Bronchial epithelial cell (primary cell): ENCODE measurements at regions not wholly inside any gene's neighbourhood (a gene's known extent, or its start where the extent isn't known, plus 50 kb on each side); places are given as distances from the start of the nearest gene placed in this dataset.

Source experiments
- DNase-seq: peaks from one replicate; pipeline ENCODE4 v3.0.0-alpha.2; 2010; ENCODE audit warnings: low read depth
- FAIRE-seq: peaks from 2 replicates; lab custom pipeline; 2011; peaks lifted over from hg19 to GRCh38; lab: Jason Lieb, UNC
- H3K27me3 ChIP-seq: 2 replicates; pipeline ENCODE4 v1.5.1; 2011; ENCODE audit warnings: low read length; ENCODE audit not compliant: control insufficient read depth, insufficient read depth
- H3K36me3 ChIP-seq: 2 replicates; pipeline ENCODE4 v1.5.1; 2011; ENCODE audit warnings: low read length; ENCODE audit not compliant: control insufficient read depth, insufficient read depth
- H3K4me3 ChIP-seq: 2 replicates; pipeline ENCODE4 v1.5.1; 2011; ENCODE audit warnings: mild to moderate bottlenecking, low read depth, low read length, control low read depth
- TF ChIP-seq, protein P1 (sequence below): IDR thresholded peaks from 2 replicates; pipeline ENCODE4 v1.5.1; 2011; ENCODE audit warnings: mild to moderate bottlenecking, moderate library complexity, low read length, control low read depth, inconsistent platforms; ENCODE audit not compliant: insufficient read depth, severe bottlenecking

DNA sequence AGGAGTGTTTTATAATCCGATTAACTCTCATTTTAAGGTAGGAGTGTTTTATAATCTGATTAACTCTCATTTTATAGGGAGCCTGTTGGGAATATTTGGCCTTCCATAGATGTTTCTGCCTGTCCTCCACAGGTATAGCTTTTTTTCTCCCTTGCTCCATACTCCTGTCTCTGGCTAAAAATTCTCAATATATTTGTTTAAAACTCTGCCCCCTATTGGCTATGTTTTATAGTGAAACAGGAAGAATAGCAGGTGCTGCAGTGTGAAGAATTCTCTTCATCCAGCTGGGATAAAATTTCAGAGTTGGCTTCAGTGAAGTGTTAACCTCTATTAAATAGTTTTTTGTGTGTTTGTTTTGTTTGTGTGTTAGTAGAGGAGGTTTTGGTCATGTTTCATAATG is 1046.0 kb upstream of the TMEFF2 start:
- H3K27me3 ChIP-seq = no peaks in the 10 kb centered on the region
- TF ChIP-seq, protein P1, sequence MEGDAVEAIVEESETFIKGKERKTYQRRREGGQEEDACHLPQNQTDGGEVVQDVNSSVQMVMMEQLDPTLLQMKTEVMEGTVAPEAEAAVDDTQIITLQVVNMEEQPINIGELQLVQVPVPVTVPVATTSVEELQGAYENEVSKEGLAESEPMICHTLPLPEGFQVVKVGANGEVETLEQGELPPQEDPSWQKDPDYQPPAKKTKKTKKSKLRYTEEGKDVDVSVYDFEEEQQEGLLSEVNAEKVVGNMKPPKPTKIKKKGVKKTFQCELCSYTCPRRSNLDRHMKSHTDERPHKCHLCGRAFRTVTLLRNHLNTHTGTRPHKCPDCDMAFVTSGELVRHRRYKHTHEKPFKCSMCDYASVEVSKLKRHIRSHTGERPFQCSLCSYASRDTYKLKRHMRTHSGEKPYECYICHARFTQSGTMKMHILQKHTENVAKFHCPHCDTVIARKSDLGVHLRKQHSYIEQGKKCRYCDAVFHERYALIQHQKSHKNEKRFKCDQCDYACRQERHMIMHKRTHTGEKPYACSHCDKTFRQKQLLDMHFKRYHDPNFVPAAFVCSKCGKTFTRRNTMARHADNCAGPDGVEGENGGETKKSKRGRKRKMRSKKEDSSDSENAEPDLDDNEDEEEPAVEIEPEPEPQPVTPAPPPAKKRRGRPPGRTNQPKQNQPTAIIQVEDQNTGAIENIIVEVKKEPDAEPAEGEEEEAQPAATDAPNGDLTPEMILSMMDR = peak; percentile 24
- H3K4me3 ChIP-seq = no peak overlapping the region
- peak; percentile 8 for DNase-seq
- no peak for FAIRE-seq
- H3K36me3 ChIP-seq = no peaks in the 10 kb centered on the region

DNA sequence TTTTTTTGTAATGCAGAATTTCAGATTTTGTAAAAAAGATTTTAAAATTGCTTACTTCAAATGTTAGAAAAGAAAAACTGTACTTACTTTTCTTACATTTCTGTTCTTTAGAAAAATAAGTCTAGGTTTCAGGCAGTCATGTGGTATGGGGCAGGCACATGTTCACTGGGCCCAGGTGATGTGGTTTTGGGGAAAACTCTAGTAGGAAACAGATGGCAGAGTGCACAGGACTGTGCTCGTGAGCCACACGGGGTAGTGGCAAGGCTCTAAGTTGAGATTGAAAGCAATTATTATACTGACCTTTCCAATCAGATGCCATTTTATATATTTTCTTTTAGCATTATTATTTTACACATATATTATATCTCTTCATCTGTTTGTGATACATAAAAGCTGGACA is 1036.9 kb upstream of the TMEFF2 start:
- Histone ChIP-seq H3K4me3 (no peak overlapping the region), H3K36me3 (no peaks in the 10 kb centered on the region), H3K27me3 (no peaks in the 10 kb centered on the region)
- no peak for FAIRE-seq
- TF ChIP-seq, protein P1 = no peak
- DNase-seq = no peak

DNA sequence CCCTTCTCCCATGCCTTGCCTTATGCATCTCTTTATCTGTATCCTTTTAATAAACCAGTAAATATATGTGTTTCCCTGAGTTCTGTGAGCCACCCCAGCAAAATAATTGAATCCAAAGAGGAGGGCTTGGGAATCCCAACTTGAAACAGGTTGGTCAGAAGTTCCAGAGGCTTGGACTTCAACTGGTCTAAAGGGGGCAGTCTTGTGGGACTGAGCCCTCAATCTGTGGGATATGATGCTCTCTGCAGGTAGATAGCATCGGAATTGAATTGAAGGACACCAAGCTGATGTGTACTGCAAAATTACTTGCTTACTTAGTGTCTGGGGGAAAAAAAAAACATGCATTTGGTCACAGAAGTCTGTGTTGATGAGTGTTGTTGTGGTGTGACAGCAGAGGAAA is 1033.5 kb upstream of the TMEFF2 start:
- Histone ChIP-seq H3K27me3 (no peaks in the 10 kb centered on the region), H3K36me3 (no peaks in the 10 kb centered on the region), H3K4me3 (no peak overlapping the region)
- DNase-seq = no peak
- FAIRE-seq = no peak
- TF ChIP-seq, protein P1 = no peak

DNA sequence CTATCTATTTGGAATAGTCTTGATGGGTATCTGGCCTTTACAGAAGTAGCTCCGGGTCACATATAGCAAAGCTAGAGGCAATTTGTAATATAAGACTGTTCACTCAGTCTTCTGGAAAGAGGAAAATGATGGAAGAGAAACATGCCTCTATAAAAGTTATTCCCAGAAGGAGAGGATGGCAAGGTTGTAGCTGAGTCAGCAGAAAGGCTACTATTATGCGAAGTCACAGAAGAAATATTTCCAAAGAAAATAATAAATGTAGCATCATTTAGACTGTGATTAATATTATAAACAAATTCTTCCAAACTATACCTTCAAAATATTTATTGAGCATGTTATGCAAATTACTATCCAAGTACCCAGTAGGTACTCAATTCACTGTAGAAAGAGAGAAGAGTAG is 1027.7 kb upstream of the TMEFF2 start:
- TF ChIP-seq, protein P1 = no peak
- Histone ChIP-seq H3K27me3 (no peaks in the 10 kb centered on the region), H3K36me3 (no peaks in the 10 kb centered on the region), H3K4me3 (no peak overlapping the region)
- FAIRE-seq (no peak), DNase-seq (no peak)

DNA sequence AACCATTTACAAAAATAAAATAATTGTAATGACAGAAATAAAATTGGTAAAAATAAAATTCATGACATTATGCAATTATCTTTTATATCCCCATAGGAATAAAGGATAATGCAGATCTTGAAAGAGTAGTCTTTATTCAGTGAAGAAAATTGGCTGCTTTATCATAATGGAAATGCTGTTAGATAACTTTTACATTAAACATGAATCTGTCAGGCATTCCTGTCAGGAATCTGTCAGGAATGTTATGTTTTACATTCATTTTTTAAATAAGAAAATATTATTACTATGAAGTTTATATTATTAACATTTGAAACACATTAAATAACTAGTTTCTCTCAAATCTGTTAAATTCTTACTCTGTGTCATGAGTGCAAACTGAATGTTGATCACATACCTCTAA is 1024.7 kb upstream of the TMEFF2 start:
- TF ChIP-seq, protein P1 = no peak
- no peak for FAIRE-seq
- no peak overlapping the region for H3K4me3 ChIP-seq
- DNase-seq = no peak
- H3K36me3 ChIP-seq = no peaks in the 10 kb centered on the region
- H3K27me3 ChIP-seq = no peaks in the 10 kb centered on the region

DNA sequence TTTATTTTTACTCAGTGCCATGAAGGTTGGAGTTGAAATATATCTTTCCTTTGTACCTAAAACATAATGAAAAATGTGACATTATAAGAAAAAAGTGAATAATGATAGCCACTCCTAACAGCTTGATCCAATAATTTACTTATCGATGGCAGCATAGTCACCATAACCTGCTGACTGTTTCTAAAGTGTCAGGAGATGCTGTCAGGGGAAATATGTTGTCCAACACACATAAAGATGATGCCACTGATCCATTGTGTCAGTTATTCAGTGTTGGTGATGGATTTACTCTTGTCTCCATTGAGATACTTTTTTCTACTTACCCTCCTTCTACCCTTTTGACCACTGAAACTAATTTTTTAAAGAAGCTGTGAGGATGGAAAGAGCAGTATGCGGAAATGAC is 1006.9 kb upstream of the TMEFF2 start:
- DNase-seq (no peak), FAIRE-seq (no peak)
- TF ChIP-seq, protein P1 = no peak
- H3K4me3 ChIP-seq = no peak overlapping the region
- H3K27me3 ChIP-seq = no peaks in the 10 kb centered on the region
- H3K36me3 ChIP-seq = no peaks in the 10 kb centered on the region
